RWPE1 (cell line): ENCODE measurements at regions not wholly inside any gene's neighbourhood (a gene's known extent, or its start where the extent isn't known, plus 50 kb on each side); places are given as distances from the start of the nearest gene placed in this dataset.

Experiments
- CTCF ChIA-PET: fragments of 350-600 bp; sonication (Branson Sonifier 250); formaldehyde crosslinking; extraction: SDS; loops from one replicate; lab custom pipeline; 2021; lab: Yijun Ruan, JAX
- POLR2A ChIA-PET: fragments of 400-600 bp; formaldehyde crosslinking; extraction: SDS; loops from one replicate; lab custom pipeline; 2020; ENCODE audit warnings: antibody characterized with exemption; ENCODE audit not compliant: low non-redundant PET; lab: Yijun Ruan, JAX
- DNase-seq: peaks from one replicate; pipeline ENCODE4 v3.0.0; 2012; ENCODE audit warnings: low spot score
- H3K27ac ChIP-seq: fragments of 450-650 bp; 2 replicates; pipeline ENCODE4 v1.5.1; 2017
- TF ChIP-seq, protein P1 (sequence below): fragments of 450-650 bp; conservative IDR thresholded peaks from 2 replicates; pipeline ENCODE4 v1.5.1; 2017; ENCODE audit warnings: low read depth, mild to moderate bottlenecking

DNA sequence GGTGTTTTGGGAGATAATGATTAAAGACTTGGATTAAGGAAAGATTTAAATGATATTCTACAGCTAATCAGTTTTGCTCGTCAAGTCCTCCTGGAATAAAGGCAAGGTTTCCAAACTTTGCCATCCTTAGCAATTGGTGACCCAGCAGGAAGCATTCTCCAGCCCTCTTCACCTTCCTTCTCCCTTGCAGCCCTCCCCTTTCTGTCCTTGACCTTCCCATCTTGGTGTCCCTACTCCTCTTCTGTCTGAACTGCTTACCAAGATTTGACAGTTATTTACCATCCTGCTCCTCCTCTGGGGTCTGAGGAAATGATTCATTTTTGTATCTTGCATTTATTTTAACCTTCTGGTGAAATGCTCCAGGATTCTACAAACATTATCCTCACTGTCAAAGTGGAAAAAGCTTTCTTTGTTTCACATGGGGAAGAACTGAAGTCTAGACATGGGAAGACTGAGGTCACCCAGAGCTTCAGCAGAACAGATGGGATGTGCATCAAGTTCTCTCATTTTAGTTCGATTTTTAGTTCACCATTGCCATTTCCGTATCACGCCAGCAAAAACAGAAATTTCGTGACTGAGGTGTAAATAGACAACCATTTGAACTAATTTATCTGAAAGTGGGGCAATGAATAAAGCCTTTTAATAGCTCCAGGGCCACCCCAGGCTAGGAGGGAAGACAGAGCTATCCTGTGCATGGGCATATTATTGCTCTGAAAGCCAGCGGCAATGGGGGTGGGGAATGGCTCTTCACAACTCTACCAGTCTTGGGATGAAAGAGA lies 504.4 kb upstream of the PLXNA2 start:
- H3K27ac ChIP-seq: no peak overlapping the region
- POLR2A ChIA-PET: no interaction called here
- CTCF ChIA-PET: interaction anchor here (0.6 kb wide), 1 partner anchor 1248 kb away, joined by 3 read pairs; no protein-coding TSS in a partner anchor
- DNase-seq: no peak
- TF ChIP-seq, protein P1, sequence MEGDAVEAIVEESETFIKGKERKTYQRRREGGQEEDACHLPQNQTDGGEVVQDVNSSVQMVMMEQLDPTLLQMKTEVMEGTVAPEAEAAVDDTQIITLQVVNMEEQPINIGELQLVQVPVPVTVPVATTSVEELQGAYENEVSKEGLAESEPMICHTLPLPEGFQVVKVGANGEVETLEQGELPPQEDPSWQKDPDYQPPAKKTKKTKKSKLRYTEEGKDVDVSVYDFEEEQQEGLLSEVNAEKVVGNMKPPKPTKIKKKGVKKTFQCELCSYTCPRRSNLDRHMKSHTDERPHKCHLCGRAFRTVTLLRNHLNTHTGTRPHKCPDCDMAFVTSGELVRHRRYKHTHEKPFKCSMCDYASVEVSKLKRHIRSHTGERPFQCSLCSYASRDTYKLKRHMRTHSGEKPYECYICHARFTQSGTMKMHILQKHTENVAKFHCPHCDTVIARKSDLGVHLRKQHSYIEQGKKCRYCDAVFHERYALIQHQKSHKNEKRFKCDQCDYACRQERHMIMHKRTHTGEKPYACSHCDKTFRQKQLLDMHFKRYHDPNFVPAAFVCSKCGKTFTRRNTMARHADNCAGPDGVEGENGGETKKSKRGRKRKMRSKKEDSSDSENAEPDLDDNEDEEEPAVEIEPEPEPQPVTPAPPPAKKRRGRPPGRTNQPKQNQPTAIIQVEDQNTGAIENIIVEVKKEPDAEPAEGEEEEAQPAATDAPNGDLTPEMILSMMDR: no peak

DNA sequence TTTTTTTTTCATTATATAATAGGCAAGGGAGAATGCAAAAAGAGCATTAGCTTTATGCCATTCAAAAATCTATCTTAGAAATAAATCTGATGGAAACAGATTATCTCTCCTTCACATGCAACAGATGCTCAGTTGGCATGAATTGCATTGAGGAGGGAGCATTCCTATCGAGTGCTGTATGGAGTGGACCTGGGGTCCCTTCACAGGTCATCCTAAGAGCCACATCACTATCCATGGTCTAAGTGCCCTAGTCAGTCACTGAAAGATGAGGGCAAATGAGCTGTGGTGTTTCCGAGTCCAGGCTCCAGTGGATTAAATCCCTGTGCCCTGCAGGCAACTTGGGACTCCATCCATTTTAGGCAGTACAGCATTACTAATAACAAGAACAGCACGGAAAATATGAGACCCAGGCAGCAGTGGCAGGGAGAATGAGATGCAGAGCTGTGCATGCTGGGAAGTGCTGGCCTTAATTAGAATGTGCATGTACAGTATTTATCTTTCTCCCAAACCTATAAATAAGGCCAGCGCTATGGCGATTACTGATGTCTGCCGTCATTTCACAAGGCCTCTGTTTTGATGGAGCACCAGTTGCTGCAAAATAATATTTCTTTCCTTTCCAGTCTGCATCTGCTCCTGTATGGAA lies 512.3 kb upstream of the PLXNA2 start:
- ChIA-PET CTCF (interaction anchor here (0.7 to 1.0 kb wide), 2 partner anchors 12 to 41 kb away, joined by 3 to 5 read pairs; no protein-coding TSS in a partner anchor), POLR2A (no interaction called here)
- TF ChIP-seq, protein P1: no peak
- DNase-seq: no peak
- H3K27ac ChIP-seq: no peak overlapping the region

DNA sequence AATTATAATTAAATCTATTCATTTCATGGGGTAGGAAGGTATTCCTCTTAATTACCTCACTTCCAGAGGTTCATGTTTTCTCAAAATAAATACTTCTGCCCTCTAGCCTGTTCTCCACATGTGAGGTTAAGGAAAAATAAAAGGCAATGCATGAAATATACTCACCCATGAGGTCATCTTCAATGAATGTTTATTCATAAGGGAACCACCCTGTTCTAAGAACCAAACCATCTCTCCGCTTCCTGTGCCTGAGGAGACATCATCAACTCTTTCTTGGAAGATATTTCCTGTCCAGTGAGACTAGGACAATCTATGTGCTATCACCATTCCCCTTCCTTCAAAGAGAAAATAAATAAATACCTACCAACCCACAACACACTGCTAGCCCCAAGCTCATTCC lies 513.7 kb upstream of the PLXNA2 start:
- POLR2A ChIA-PET: no interaction called here
- TF ChIP-seq, protein P1: no peak
- H3K27ac ChIP-seq: no peak overlapping the region
- no peak for DNase-seq
- CTCF ChIA-PET: no interaction called here

DNA sequence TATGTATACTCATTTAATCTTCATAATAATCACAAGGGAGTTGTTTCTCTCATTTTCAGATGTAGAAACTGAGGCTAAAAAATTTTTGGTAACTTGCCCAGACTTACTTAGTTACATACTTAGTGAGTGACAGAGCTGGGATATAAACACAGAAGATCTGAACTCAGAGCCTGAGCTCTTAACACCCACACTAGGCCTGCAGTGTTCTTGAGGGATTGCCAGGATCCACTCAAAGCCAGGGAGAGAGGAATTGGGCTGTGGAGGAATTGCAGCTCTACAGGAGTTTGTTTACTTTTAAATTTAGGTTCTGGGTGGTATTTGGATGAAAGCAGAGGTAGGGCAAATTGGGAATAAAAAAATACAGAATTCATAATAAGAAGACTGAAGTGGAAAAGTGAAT lies 515.1 kb upstream of the PLXNA2 start:
- ChIA-PET CTCF (interaction anchor here (0.6 to 0.9 kb wide), 2 partner anchors 12 to 1354 kb away, joined by 3 to 5 read pairs; no protein-coding TSS in a partner anchor), POLR2A (no interaction called here)
- no peak overlapping the region for H3K27ac ChIP-seq
- TF ChIP-seq, protein P1: no peak
- DNase-seq: no peak

DNA sequence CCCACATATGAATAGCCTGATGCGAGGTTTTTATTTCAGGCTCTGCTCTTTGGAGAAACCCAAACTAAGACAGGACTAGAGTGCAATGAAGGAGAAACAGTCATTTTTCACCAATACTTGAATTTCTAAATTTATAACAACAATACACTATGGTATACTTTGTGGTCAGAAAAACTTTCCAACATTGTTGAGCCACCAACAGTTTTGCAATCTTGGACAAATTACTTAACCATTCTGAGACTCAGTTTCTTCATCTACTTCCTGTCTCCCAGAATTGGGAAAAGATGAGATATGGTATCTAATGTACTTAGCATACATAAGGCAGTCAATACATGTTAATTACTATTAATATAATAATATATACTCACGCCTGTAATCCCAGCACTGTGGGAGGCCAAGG lies 519.8 kb upstream of the PLXNA2 start:
- ChIA-PET CTCF (no interaction called here), POLR2A (no interaction called here)
- no peak for DNase-seq
- TF ChIP-seq, protein P1: no peak
- H3K27ac ChIP-seq: no peak overlapping the region

DNA sequence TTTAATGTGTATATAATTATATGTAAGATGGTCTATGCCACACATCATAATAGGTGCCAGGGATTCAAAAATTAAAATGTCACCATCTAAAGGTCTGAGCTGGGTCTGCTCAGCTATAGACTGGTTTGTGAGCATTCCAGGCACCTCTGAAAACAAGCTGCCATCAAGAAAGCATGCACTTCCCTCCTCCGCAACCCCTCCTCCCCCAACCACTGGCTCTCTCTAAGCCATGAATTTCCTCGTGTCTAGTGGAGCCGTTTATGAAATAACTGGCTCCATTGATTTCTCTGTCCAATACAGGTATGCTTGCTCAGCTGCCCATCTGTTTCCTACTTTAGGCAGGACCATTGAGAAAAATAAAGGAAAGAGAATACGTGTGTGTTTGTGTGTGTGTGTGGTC lies 522.6 kb upstream of the PLXNA2 start:
- TF ChIP-seq, protein P1: no peak
- no peak for DNase-seq
- no peak overlapping the region for H3K27ac ChIP-seq
- POLR2A ChIA-PET: no interaction called here
- CTCF ChIA-PET: interaction anchor here (1.3 kb wide), 1 partner anchor 29 kb away, joined by 3 read pairs; no protein-coding TSS in a partner anchor
